ENCODE measurements at regions not wholly inside any gene's neighbourhood (a gene's known extent, or its start where the extent isn't known, plus 50 kb on each side); places are given as distances from the start of the nearest gene placed in this dataset.
"Not testable (repeated sequence)": the region's sequence is repeated elsewhere in the genome, so short reads cannot be mapped to it uniquely, and the experiment has no call there.

DNA sequence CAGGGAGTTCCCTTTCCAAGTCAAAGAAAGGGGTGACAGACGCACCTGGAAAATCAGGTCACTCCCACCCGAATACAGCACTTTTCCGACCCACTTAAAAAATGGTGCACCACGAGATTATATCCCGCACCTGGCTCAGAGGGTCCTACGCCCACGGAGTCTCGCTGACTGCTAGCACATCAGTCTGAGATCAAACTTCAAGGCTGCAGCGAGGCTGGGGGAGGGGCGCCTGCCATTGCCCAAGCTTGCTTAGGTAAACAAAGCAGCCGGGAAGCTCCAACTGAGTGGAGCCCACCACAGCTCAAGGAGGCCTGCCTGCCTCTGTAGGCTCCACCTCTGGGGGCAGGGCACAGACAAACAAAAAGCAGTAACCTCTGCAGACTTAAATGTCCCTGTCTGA, 277.8 kb upstream of the ARHGAP42 start:
- BruUV-seq (replicated peaks); CTCF ChIA-PET; H3K36me3 ChIP-seq (ENCODE audit: control insufficient read depth, insufficient read depth, low read length); H3K27me3 Mint-ChIP-seq (ENCODE audit: insufficient read depth, unreplicated experiment); POLR2A ChIA-PET; H3K27me3 ChIP-seq (replicated peaks; ENCODE audit: control insufficient read depth, insufficient read depth, low read length); H3K4me3 ChIP-seq (ENCODE audit: low read depth, low read length); intact Hi-C loops (cut with micrococcal nuclease; ENCODE audit: unreplicated experiment); H3K4me3 Mint-ChIP-seq (ENCODE audit: unreplicated experiment); DNase-seq: not testable (repeated sequence)
- Mint-ChIP-seq H3K27ac (ENCODE audit: unreplicated experiment) (peak overlapping the region; percentile 36), H3K36me3 (ENCODE audit: insufficient read depth, unreplicated experiment) (peaks cover 32% of the 10 kb centered on the region), H3K4me1 (ENCODE audit: low read depth, unreplicated experiment) (peaks cover 24% of the 10 kb centered on the region), H3K9me3 (ENCODE audit: unreplicated experiment) (peaks cover 60% of the 10 kb centered on the region)
- Histone ChIP-seq H3K9me3 (peaks cover 41% of the 10 kb centered on the region), H3K4me1 (peaks cover 34% of the 10 kb centered on the region)

- Mint-ChIP-seq H3K36me3 (ENCODE audit: insufficient read depth, unreplicated experiment) (no peaks in the 10 kb centered on the region), H3K27me3 (ENCODE audit: insufficient read depth, unreplicated experiment) (no peaks in the 10 kb centered on the region), H3K4me3 (ENCODE audit: unreplicated experiment) (no peak overlapping the region), H3K27ac (ENCODE audit: unreplicated experiment) (no peak overlapping the region), H3K9me3 (ENCODE audit: unreplicated experiment) (peaks cover 39% of the 10 kb centered on the region), H3K4me1 (ENCODE audit: low read depth, unreplicated experiment) (no peaks in the 10 kb centered on the region)
- CTCF ChIA-PET = no interaction called here
- TF ChIP-seq CTCF (IDR thresholded peaks at IDR 0.05; ENCODE audit: insufficient read depth in 1 of 2, low read depth in 1 of 2, low read length in 1 of 2, severe bottlenecking in 1 of 2, unreplicated experiment in 1 of 2) = no peak
- Histone ChIP-seq H3K36me3 (ENCODE audit: control insufficient read depth, insufficient read depth, low read length) (no peaks in the 10 kb centered on the region), H3K4me3 (ENCODE audit: low read depth, low read length) (no peak overlapping the region), H3K4me1 (no peaks in the 10 kb centered on the region), H3K9me3 (peaks cover 26% of the 10 kb centered on the region), H3K27me3 (replicated peaks; ENCODE audit: control insufficient read depth, insufficient read depth, low read length) (no peaks in the 10 kb centered on the region)
- no peak for DNase-seq
- POLR2A ChIA-PET = no interaction called here
- no TSS peak for BruUV-seq (replicated peaks)
- intact Hi-C loops (cut with micrococcal nuclease; ENCODE audit: unreplicated experiment) = no loop called here
Observed at GRCh38 chr11:100419518-100419917, 267.6 kb upstream of the ARHGAP42 start.

GRCh38 chr11:100434821-100435641, 252.1 kb upstream of the ARHGAP42 start:
- Histone ChIP-seq H3K27me3 (replicated peaks; ENCODE audit: control insufficient read depth, insufficient read depth, low read length) (no peaks in the 10 kb centered on the region), H3K4me1 (peaks cover 16% of the 10 kb centered on the region), H3K36me3 (ENCODE audit: control insufficient read depth, insufficient read depth, low read length) (peaks cover 1% of the 10 kb centered on the region), H3K9me3 (no peaks in the 10 kb centered on the region; the same call in 1 of the 2 replicates), H3K4me3 (ENCODE audit: low read depth, low read length) (no peak overlapping the region)
- CTCF ChIA-PET = no interaction called here
- Mint-ChIP-seq H3K4me1 (ENCODE audit: low read depth, unreplicated experiment) (peaks cover 13% of the 10 kb centered on the region), H3K27ac (ENCODE audit: unreplicated experiment) (no peak overlapping the region), H3K9me3 (ENCODE audit: unreplicated experiment) (peaks cover 26% of the 10 kb centered on the region), H3K27me3 (ENCODE audit: insufficient read depth, unreplicated experiment) (no peaks in the 10 kb centered on the region), H3K4me3 (ENCODE audit: unreplicated experiment) (peak overlapping the region; percentile 4), H3K36me3 (ENCODE audit: insufficient read depth, unreplicated experiment) (no peaks in the 10 kb centered on the region)
- POLR2A ChIA-PET = no interaction called here
- no peak for TF ChIP-seq CTCF (IDR thresholded peaks at IDR 0.05; ENCODE audit: insufficient read depth in 1 of 2, low read depth in 1 of 2, low read length in 1 of 2, severe bottlenecking in 1 of 2, unreplicated experiment in 1 of 2)
- no TSS peak for BruUV-seq (replicated peaks)
- intact Hi-C loops (cut with micrococcal nuclease; ENCODE audit: unreplicated experiment) = no loop called here
- no peak for DNase-seq
